Astrocyte (in vitro differentiated cells and primary cell): ENCODE measurements at regions not wholly inside any gene's neighbourhood (a gene's known extent, or its start where the extent isn't known, plus 50 kb on each side); places are given as distances from the start of the nearest gene placed in this dataset.

Experiments
- DNase-seq: peaks from one replicate; pipeline ENCODE4 v3.0.0-alpha.2; 2010; ENCODE audit warnings: low read depth
- FAIRE-seq: peaks from 2 replicates; lab custom pipeline; 2011; peaks lifted over from hg19 to GRCh38; lab: Jason Lieb, UNC
- H2AFZ ChIP-seq: 2 replicates; pipeline ENCODE4 v1.6.0; 2012; ENCODE audit warnings: low read depth, low read length, inconsistent platforms
- H3K27ac ChIP-seq: 2 replicates; pipeline ENCODE4 v1.5.1; 2011; ENCODE audit warnings: low read depth, low read length, inconsistent platforms
- H3K27me3 ChIP-seq: 2 replicates; pipeline ENCODE4 v1.6.0; 2011; ENCODE audit warnings: low read length, inconsistent platforms; ENCODE audit not compliant: insufficient read depth
- H3K36me3 ChIP-seq: 2 replicates; pipeline ENCODE4 v1.5.1; 2011; ENCODE audit warnings: low read length, inconsistent platforms; ENCODE audit not compliant: insufficient read depth
- H3K4me1 ChIP-seq: 2 replicates; pipeline ENCODE4 v1.5.1; 2011; ENCODE audit warnings: low read length, inconsistent platforms; ENCODE audit not compliant: insufficient read depth
- H3K4me2 ChIP-seq: 2 replicates; pipeline ENCODE4 v1.6.0; 2012; ENCODE audit warnings: low read length, inconsistent platforms
- H3K4me3 ChIP-seq: 2 replicates; pipeline ENCODE4 v1.5.1; 2011; ENCODE audit warnings: low read depth, mild to moderate bottlenecking, low read length, inconsistent platforms; ENCODE audit not compliant: insufficient read depth
- H3K79me2 ChIP-seq: 2 replicates; pipeline ENCODE4 v1.6.0; 2012; ENCODE audit warnings: mild to moderate bottlenecking, low read length, inconsistent platforms; ENCODE audit not compliant: insufficient read depth
- H3K9ac ChIP-seq: 2 replicates; pipeline ENCODE4 v1.6.0; 2012; ENCODE audit warnings: mild to moderate bottlenecking, low read length, inconsistent platforms
- H3K9me3 ChIP-seq: 2 replicates; pipeline ENCODE4 v1.5.1; 2012; ENCODE audit warnings: low read depth, mild to moderate bottlenecking, low read length, inconsistent platforms; ENCODE audit not compliant: insufficient read depth
- H4K20me1 ChIP-seq: 2 replicates; pipeline ENCODE4 v1.6.0; 2012; ENCODE audit warnings: low read length, inconsistent platforms; ENCODE audit not compliant: insufficient read depth
- H3K27ac Mint-ChIP-seq: one replicate; pipeline ENCODE4 v1.8.0; 2021; ENCODE audit warnings: mild to moderate bottlenecking, mixed read lengths; ENCODE audit not compliant: unreplicated experiment
- H3K27me3 Mint-ChIP-seq: one replicate; pipeline ENCODE4 v1.8.0; 2021; ENCODE audit warnings: low read depth, mixed read lengths; ENCODE audit not compliant: unreplicated experiment
- H3K36me3 Mint-ChIP-seq: one replicate; pipeline ENCODE4 v1.8.0; 2021; ENCODE audit warnings: low read depth, mixed read lengths; ENCODE audit not compliant: unreplicated experiment
- H3K4me1 Mint-ChIP-seq: one replicate; pipeline ENCODE4 v1.8.0; 2021; ENCODE audit warnings: low read depth, mixed read lengths; ENCODE audit not compliant: unreplicated experiment
- H3K4me3 Mint-ChIP-seq: one replicate; pipeline ENCODE4 v1.8.0; 2021; ENCODE audit warnings: mild to moderate bottlenecking, moderate library complexity, mixed read lengths; ENCODE audit not compliant: unreplicated experiment
- H3K9me3 Mint-ChIP-seq: one replicate; pipeline ENCODE4 v1.8.0; 2021; ENCODE audit warnings: mild to moderate bottlenecking, mixed read lengths; ENCODE audit not compliant: unreplicated experiment
- CTCF ChIP-seq: IDR thresholded peaks from 2 replicates; pipeline ENCODE4 v1.5.1; 2011; ENCODE audit warnings: low read depth, mild to moderate bottlenecking, inconsistent platforms, low read length, moderate library complexity; ENCODE audit not compliant: insufficient read depth
- EZH2 ChIP-seq: IDR thresholded peaks from 2 replicates; pipeline ENCODE4 v1.6.1; 2012; ENCODE audit warnings: mild to moderate bottlenecking, low read length, inconsistent platforms; ENCODE audit not compliant: insufficient read depth

DNA sequence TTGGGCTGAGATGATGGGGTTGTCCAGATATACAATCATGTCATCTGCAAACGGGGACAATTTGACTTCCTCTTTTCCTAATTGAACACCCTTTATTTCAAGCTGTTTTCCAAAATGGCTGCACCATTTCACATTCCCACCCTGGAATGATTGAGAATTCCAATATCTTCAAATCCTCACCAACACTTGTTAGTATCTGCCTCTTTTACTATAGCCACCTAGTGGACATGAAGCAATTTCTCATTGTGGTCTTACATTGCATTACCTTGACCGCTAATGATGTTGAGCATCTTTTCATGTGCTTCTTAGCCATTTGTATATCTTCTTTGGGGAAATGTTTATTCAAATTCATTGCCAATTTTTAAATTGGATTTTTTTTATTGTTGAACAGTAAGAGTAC lies 364.8 kb downstream of the SMARCA1 start:
- H3K9me3 Mint-ChIP-seq, result no peaks in the 10 kb centered on the region
- peak; percentile 50 for FAIRE-seq

DNA sequence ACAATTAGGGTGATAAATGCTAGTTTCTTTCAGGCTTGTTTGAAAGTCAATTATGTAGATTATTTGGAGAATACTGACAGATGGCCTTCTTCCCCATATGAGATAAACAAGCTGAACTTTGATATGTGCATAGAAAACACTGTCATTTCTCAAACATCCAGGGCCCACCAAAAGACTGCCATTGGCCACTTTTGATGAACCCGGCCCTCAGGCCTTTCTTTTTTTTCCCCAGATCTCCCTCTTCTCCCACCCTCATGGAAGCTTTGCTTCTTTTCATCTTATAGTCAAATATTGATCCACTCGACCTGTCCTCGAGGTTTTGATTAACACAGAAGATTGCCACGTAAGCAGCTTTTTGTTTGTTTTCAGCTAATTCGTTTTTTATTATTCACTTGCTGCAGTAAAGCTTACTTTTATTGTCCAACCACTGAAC lies 377.4 kb downstream of the SMARCA1 start:
- no peaks in the 10 kb centered on the region for H3K36me3 ChIP-seq
- Mint-ChIP-seq H3K9me3 (no peaks in the 10 kb centered on the region), H3K4me1 (peaks cover 19% of the 10 kb centered on the region), H3K27me3 (no peaks in the 10 kb centered on the region), H3K36me3 (no peaks in the 10 kb centered on the region), H3K27ac (no peak overlapping the region), H3K4me3 (no peak overlapping the region)
- H3K9me3 ChIP-seq, result no peaks in the 10 kb centered on the region
- H3K4me1 ChIP-seq, result no peaks in the 10 kb centered on the region
- no peak overlapping the region for H2AFZ ChIP-seq
- no peak overlapping the region for H3K4me3 ChIP-seq
- no peak overlapping the region for H3K27ac ChIP-seq
- H3K27me3 ChIP-seq, result no peaks in the 10 kb centered on the region
- TF ChIP-seq CTCF, result no peak
- no peak for TF ChIP-seq EZH2
- no peak for FAIRE-seq
- no peaks in the 10 kb centered on the region for H4K20me1 ChIP-seq
- no peak overlapping the region for H3K9ac ChIP-seq
- DNase-seq, result no peak
- H3K79me2 ChIP-seq, result no peaks in the 10 kb centered on the region
- no peak overlapping the region for H3K4me2 ChIP-seq

More for the DNA sequence above, 364.8 kb downstream of the SMARCA1 start:
- Mint-ChIP-seq H3K36me3 (no peaks in the 10 kb centered on the region), H3K27me3 (no peaks in the 10 kb centered on the region), H3K27ac (no peak overlapping the region), H3K4me1 (no peaks in the 10 kb centered on the region), H3K4me3 (no peak overlapping the region)
- no peak for TF ChIP-seq CTCF
- no peak for TF ChIP-seq EZH2
- Histone ChIP-seq H3K27me3 (no peaks in the 10 kb centered on the region), H3K9me3 (no peaks in the 10 kb centered on the region), H3K9ac (no peak overlapping the region), H3K36me3 (no peaks in the 10 kb centered on the region), H3K4me3 (no peak overlapping the region), H4K20me1 (no peaks in the 10 kb centered on the region), H3K79me2 (no peaks in the 10 kb centered on the region), H2AFZ (no peak overlapping the region), H3K4me2 (no peak overlapping the region), H3K4me1 (no peaks in the 10 kb centered on the region), H3K27ac (no peak overlapping the region)
- DNase-seq, result no peak

DNA sequence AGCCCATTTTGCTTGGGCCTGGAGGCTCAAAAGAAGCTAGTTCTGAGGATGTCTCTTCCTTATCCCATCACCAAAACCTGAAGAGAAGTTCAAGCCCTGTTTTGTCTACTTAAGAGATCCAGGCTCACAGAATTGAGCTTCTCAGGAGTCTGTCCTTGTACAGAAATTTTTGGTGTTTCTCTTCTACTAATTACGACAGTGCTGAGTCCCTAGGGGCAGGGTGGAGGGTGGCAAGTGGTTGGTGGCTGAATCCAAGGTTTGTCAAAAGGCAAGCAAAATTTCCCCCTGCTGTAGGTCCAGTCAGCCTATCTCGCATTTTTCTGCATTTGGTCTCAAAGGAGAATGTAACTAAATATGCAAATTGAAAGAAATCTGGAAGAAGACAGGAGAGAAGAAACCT lies 377.9 kb downstream of the SMARCA1 start:
- Histone ChIP-seq H3K9ac (no peak overlapping the region), H3K4me1 (no peaks in the 10 kb centered on the region), H4K20me1 (no peaks in the 10 kb centered on the region), H3K36me3 (no peaks in the 10 kb centered on the region), H3K9me3 (no peaks in the 10 kb centered on the region), H3K4me2 (no peak overlapping the region), H2AFZ (no peak overlapping the region), H3K27me3 (no peaks in the 10 kb centered on the region), H3K27ac (no peak overlapping the region), H3K4me3 (no peak overlapping the region), H3K79me2 (no peaks in the 10 kb centered on the region)
- Mint-ChIP-seq H3K4me1 (peaks cover 19% of the 10 kb centered on the region), H3K4me3 (no peak overlapping the region), H3K27ac (no peak overlapping the region), H3K9me3 (no peaks in the 10 kb centered on the region), H3K27me3 (no peaks in the 10 kb centered on the region), H3K36me3 (no peaks in the 10 kb centered on the region)
- DNase-seq (no peak), FAIRE-seq (no peak)
- TF ChIP-seq EZH2, result no peak
- no peak for TF ChIP-seq CTCF
